Osteoblast (primary cell): ENCODE measurements at regions not wholly inside any gene's neighbourhood (a gene's known extent, or its start where the extent isn't known, plus 50 kb on each side); places are given as distances from the start of the nearest gene placed in this dataset.

Experiments
- DNase-seq: peaks from one replicate; pipeline ENCODE4 v3.0.0; 2011; ENCODE audit warnings: low spot score, mixed read lengths; ENCODE audit not compliant: insufficient read length; ENCODE audit errors: missing footprints
- H2AFZ ChIP-seq: 2 replicates; pipeline ENCODE4 v1.6.0; 2011; ENCODE audit warnings: mild to moderate bottlenecking, low read length
- H3K27ac ChIP-seq: 2 replicates; pipeline ENCODE4 v1.5.1; 2011; ENCODE audit warnings: mild to moderate bottlenecking, low read depth, low read length, moderate library complexity
- H3K27me3 ChIP-seq: 2 replicates; pipeline ENCODE4 v1.6.0; 2012; ENCODE audit warnings: mild to moderate bottlenecking, control low read depth, inconsistent platforms, low read length, moderate library complexity; ENCODE audit not compliant: insufficient read depth
- H3K36me3 ChIP-seq: 2 replicates; pipeline ENCODE4 v1.5.1; 2011; ENCODE audit warnings: mild to moderate bottlenecking, low read length, control low read depth, moderate library complexity; ENCODE audit not compliant: insufficient read depth
- H3K4me1 ChIP-seq: 2 replicates; pipeline ENCODE4 v1.5.1; 2011; ENCODE audit warnings: mild to moderate bottlenecking, low read length, control low read depth, moderate library complexity; ENCODE audit not compliant: insufficient read depth
- H3K4me2 ChIP-seq: 2 replicates; pipeline ENCODE4 v1.6.0; 2011; ENCODE audit warnings: mild to moderate bottlenecking, low read length; ENCODE audit not compliant: insufficient read depth
- H3K4me3 ChIP-seq: fragments of 200-600 bp; sonication (generic); 3 replicates; pipeline ENCODE4 v1.5.1; 2012; ENCODE audit warnings: mild to moderate bottlenecking, low read length, inconsistent platforms; ENCODE audit not compliant: insufficient read depth
- H3K79me2 ChIP-seq: 2 replicates; pipeline ENCODE4 v1.6.0; 2012; ENCODE audit warnings: mild to moderate bottlenecking, low read length, control low read depth, inconsistent platforms; ENCODE audit not compliant: insufficient read depth
- H3K9me3 ChIP-seq: 2 replicates; pipeline ENCODE4 v1.5.1; 2011; ENCODE audit warnings: low read depth, low read length, control low read depth
- H4K20me1 ChIP-seq: 2 replicates; pipeline ENCODE4 v1.6.0; 2012; ENCODE audit warnings: mild to moderate bottlenecking, low read length, control low read depth; ENCODE audit not compliant: insufficient read depth
- TF ChIP-seq, protein P1 (sequence below): IDR thresholded peaks from 2 replicates; pipeline ENCODE4 v1.5.1; 2011; ENCODE audit warnings: mild to moderate bottlenecking, low read depth, low read length, moderate library complexity; ENCODE audit errors: extremely low read depth

DNA sequence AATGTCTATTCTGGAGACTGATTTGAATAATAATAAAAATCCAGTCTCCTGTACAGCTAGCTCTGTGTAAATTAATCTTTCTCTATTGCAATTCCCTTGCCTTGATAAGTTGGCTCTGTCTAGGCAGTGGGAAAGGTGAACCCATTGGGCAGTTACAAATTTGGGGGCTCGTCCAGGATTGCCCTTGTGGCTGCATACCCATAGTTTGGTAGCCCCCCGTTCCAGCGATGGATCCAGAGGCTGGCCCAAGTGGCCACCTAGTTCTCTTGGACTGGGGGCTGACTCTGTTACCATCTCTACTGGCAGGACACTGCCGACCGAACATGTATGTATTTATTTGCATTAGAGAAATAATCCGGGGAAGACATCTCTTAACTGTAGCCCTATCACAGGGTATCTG is 326.2 kb upstream of the PDGFD start:
- no peak overlapping the region for H3K4me2 ChIP-seq
- no peaks in the 10 kb centered on the region for H3K27me3 ChIP-seq
- DNase-seq = no peak
- H2AFZ ChIP-seq = no peak overlapping the region
- no peaks in the 10 kb centered on the region for H3K36me3 ChIP-seq
- H3K4me3 ChIP-seq = no peak overlapping the region
- no peak overlapping the region for H3K27ac ChIP-seq
- H3K79me2 ChIP-seq = no peaks in the 10 kb centered on the region
- TF ChIP-seq, protein P1, sequence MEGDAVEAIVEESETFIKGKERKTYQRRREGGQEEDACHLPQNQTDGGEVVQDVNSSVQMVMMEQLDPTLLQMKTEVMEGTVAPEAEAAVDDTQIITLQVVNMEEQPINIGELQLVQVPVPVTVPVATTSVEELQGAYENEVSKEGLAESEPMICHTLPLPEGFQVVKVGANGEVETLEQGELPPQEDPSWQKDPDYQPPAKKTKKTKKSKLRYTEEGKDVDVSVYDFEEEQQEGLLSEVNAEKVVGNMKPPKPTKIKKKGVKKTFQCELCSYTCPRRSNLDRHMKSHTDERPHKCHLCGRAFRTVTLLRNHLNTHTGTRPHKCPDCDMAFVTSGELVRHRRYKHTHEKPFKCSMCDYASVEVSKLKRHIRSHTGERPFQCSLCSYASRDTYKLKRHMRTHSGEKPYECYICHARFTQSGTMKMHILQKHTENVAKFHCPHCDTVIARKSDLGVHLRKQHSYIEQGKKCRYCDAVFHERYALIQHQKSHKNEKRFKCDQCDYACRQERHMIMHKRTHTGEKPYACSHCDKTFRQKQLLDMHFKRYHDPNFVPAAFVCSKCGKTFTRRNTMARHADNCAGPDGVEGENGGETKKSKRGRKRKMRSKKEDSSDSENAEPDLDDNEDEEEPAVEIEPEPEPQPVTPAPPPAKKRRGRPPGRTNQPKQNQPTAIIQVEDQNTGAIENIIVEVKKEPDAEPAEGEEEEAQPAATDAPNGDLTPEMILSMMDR = no peak
- H3K9me3 ChIP-seq = peaks cover 2% of the 10 kb centered on the region
- no peaks in the 10 kb centered on the region for H3K4me1 ChIP-seq
- no peaks in the 10 kb centered on the region for H4K20me1 ChIP-seq

DNA sequence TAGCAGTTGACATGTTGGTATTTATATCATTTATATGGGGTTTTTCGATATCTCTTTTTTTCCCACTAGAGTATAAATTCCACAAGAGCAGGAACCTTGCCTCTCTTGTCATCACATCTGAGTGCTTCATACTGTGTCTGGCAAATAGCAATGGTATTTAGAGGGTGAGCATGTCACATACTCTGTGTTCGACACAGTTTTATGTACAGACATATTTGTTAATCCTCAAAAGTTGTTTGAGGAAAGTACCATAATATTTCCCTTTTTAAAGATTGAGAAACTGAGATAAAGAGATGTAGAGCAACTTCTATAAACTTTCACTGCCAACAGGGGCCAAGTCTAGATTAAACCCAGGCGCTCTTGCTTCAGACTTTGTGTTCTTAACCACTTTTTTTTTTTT is 324.6 kb upstream of the PDGFD start:
- no peak overlapping the region for H3K4me2 ChIP-seq
- H3K27me3 ChIP-seq = no peaks in the 10 kb centered on the region
- no peaks in the 10 kb centered on the region for H3K36me3 ChIP-seq
- no peak overlapping the region for H2AFZ ChIP-seq
- H4K20me1 ChIP-seq = no peaks in the 10 kb centered on the region
- H3K4me1 ChIP-seq = no peaks in the 10 kb centered on the region
- H3K27ac ChIP-seq = no peak overlapping the region
- DNase-seq = no peak
- H3K9me3 ChIP-seq = peaks cover 2% of the 10 kb centered on the region
- TF ChIP-seq, protein P1 = no peak
- H3K79me2 ChIP-seq = no peaks in the 10 kb centered on the region
- H3K4me3 ChIP-seq = no peak overlapping the region

DNA sequence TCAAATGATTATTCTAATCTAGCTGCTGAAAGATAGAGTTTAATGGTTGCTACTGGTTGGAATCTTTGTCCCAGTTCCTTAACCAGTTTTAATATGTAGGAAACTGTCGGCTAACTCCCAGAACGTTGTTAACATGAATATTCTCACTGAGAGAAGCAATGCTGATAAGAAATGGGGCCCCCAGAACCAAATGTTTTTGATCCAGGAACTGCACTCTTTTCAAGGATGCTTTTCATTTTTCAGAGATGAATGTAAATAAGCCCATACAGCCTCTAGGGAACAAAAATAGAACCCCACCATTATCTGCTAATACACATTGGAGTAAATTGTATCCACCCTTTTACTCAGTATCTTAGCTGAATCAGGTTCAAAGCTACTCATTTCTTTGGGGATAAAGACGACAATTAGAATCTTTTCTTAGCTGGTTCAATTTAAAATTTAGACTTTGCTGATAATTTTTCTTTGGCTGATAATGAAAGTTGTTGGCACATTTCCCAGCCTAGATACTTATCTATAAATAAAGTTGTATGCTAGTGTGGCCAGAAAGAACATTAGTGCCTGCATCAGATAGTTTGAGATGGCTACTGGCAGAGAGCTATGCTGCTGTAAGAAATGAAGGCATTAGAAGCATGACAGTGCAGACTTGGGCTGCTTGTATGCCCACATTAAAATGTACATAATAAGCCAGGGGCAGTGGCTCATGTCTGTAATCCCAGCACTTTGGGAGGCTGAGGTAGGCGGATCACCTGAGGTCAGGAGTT is 323.3 kb upstream of the PDGFD start:
- H3K36me3 ChIP-seq = no peaks in the 10 kb centered on the region
- H3K9me3 ChIP-seq = peaks cover 4% of the 10 kb centered on the region
- no peak overlapping the region for H2AFZ ChIP-seq
- H4K20me1 ChIP-seq = no peaks in the 10 kb centered on the region
- H3K27me3 ChIP-seq = no peaks in the 10 kb centered on the region
- H3K4me3 ChIP-seq = no peak overlapping the region
- no peak overlapping the region for H3K4me2 ChIP-seq
- H3K79me2 ChIP-seq = no peaks in the 10 kb centered on the region
- TF ChIP-seq, protein P1 = no peak
- no peak overlapping the region for H3K27ac ChIP-seq
- H3K4me1 ChIP-seq = no peaks in the 10 kb centered on the region
- no peak for DNase-seq

DNA sequence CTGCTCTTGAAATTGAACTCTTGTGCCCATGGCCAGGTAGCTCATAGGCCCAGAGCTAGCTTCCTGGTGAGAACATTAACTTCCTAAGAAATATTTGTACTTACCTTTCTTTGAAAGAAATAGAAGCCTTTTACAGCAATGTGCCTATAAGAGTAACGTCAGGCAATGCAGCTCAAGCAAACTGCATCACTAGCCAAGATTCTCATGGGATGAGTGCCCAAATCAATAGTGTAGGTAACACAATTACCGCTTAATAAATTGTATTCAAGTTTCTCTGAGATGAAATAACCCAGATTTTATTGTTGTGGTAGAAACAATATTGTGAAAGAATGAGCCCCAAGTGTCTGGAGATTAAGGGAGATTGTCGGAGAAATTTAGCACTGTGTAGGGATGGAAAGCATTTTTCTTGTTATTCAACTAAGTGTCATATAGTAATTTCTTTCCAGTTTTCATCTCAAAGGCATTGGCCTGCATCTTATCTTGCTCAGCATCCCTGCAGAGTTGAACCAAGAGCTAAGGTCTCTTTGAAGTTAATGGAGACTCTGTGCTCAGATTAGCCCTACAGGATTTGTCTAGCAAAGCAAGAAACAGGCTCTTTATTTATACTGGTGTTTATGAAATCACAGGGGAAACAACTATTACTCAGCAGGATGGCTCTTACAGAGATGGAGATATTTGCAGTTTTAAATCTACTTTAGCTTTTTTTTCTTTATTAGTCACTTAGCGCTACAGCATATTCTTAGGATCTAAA is 321.0 kb upstream of the PDGFD start:
- H3K27me3 ChIP-seq = no peaks in the 10 kb centered on the region
- H4K20me1 ChIP-seq = no peaks in the 10 kb centered on the region
- peak; percentile 3 for DNase-seq
- peaks cover 4% of the 10 kb centered on the region for H3K9me3 ChIP-seq
- no peak overlapping the region for H2AFZ ChIP-seq
- H3K79me2 ChIP-seq = no peaks in the 10 kb centered on the region
- no peaks in the 10 kb centered on the region for H3K4me1 ChIP-seq
- H3K4me3 ChIP-seq = no peak overlapping the region
- no peaks in the 10 kb centered on the region for H3K36me3 ChIP-seq
- TF ChIP-seq, protein P1 = no peak
- no peak overlapping the region for H3K4me2 ChIP-seq
- no peak overlapping the region for H3K27ac ChIP-seq
